GM06990 (cell line): ENCODE measurements at regions not wholly inside any gene's neighbourhood (a gene's known extent, or its start where the extent isn't known, plus 50 kb on each side); places are given as distances from the start of the nearest gene placed in this dataset.

Source experiments
- DNase-seq: peaks from one replicate; pipeline ENCODE4 v3.0.0-alpha.2; 2011; ENCODE audit not compliant: insufficient read length; ENCODE audit errors: extremely low read depth
- H3K27me3 ChIP-seq: replicated peaks from 2 replicates; pipeline ENCODE4 v1.6.0; 2011; ENCODE audit warnings: low read length; ENCODE audit not compliant: control insufficient read depth, insufficient read depth
- H3K36me3 ChIP-seq: 2 replicates; pipeline ENCODE4 v1.5.1; 2011; ENCODE audit warnings: low read length; ENCODE audit not compliant: control insufficient read depth, insufficient read depth
- H3K4me3 ChIP-seq: replicated peaks from 2 replicates; pipeline ENCODE4 v1.5.1; 2011; ENCODE audit warnings: low read depth, mild to moderate bottlenecking, control low read depth, low read length
- TF ChIP-seq, protein P1 (sequence below): IDR thresholded peaks from 2 replicates; pipeline ENCODE4 v1.5.1; 2011; ENCODE audit warnings: low read length, control low read depth, mild to moderate bottlenecking, inconsistent platforms; ENCODE audit not compliant: insufficient read depth, poor library complexity, severe bottlenecking

GRCh38 chr11:113568566-113568965, 93.4 kb upstream of the DRD2 start:
- Histone ChIP-seq H3K36me3 (no peaks in the 10 kb centered on the region), H3K27me3 (no peaks in the 10 kb centered on the region; the same call in none of the 2 replicates), H3K4me3 (no peak overlapping the region)
- no peak for DNase-seq
- TF ChIP-seq, protein P1, sequence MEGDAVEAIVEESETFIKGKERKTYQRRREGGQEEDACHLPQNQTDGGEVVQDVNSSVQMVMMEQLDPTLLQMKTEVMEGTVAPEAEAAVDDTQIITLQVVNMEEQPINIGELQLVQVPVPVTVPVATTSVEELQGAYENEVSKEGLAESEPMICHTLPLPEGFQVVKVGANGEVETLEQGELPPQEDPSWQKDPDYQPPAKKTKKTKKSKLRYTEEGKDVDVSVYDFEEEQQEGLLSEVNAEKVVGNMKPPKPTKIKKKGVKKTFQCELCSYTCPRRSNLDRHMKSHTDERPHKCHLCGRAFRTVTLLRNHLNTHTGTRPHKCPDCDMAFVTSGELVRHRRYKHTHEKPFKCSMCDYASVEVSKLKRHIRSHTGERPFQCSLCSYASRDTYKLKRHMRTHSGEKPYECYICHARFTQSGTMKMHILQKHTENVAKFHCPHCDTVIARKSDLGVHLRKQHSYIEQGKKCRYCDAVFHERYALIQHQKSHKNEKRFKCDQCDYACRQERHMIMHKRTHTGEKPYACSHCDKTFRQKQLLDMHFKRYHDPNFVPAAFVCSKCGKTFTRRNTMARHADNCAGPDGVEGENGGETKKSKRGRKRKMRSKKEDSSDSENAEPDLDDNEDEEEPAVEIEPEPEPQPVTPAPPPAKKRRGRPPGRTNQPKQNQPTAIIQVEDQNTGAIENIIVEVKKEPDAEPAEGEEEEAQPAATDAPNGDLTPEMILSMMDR, result no peak

- H3K4me3 ChIP-seq, result no peak overlapping the region
- TF ChIP-seq, protein P1, result no peak
- DNase-seq, result no peak
- H3K27me3 ChIP-seq, result no peaks in the 10 kb centered on the region; the same call in none of the 2 replicates
- H3K36me3 ChIP-seq, result no peaks in the 10 kb centered on the region
Measured at GRCh38 chr11:113567867-113568544, 92.8 kb upstream of the DRD2 start.

DNA sequence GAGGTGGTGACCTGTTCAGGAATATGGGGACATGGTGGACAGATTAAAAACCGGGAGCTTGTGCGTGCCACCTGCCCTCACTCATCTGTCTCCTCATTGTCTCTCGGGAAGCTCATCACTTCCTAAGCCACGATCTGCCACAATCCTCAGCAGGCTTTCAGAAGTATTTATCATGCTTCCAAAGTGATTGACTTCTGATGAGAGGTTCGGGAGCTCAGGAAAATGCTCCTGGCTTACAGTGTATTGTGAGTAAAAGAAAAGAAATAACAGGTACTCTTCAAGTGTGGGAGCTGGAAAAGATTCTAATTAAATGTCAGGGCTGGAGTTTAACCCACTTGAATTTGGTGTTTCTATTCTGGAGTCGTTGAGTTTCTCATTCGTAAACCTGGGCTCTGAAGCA, 91.9 kb upstream of the DRD2 start:
- H3K27me3 ChIP-seq, result no peaks in the 10 kb centered on the region; the same call in none of the 2 replicates
- TF ChIP-seq, protein P1, result no peak
- no peak overlapping the region for H3K4me3 ChIP-seq
- no peaks in the 10 kb centered on the region for H3K36me3 ChIP-seq
- DNase-seq, result no peak

GRCh38 chr11:113564527-113565130, 89.4 kb upstream of the DRD2 start:
- Histone ChIP-seq H3K27me3 (no peaks in the 10 kb centered on the region; the same call in none of the 2 replicates), H3K4me3 (no peak overlapping the region)

GRCh38 chr11:113563766-113564526, 88.7 kb upstream of the DRD2 start:
- TF ChIP-seq, protein P1, result no peak
- no peak overlapping the region for H3K4me3 ChIP-seq
- DNase-seq, result no peak
- no peaks in the 10 kb centered on the region for H3K36me3 ChIP-seq
- H3K27me3 ChIP-seq, result no peaks in the 10 kb centered on the region; the same call in 1 of the 2 replicates

More at GRCh38 chr11:113564527-113565130, 89.4 kb upstream of the DRD2 start:
- DNase-seq, result no peak
- no peaks in the 10 kb centered on the region for H3K36me3 ChIP-seq
- TF ChIP-seq, protein P1, result no peak
